ENCODE measurements at regions not wholly inside any gene's neighbourhood (a gene's known extent, or its start where the extent isn't known, plus 50 kb on each side); places are given as distances from the start of the nearest gene placed in this dataset.
"Not testable (repeated sequence)": the region's sequence is repeated elsewhere in the genome, so short reads cannot be mapped to it uniquely, and the experiment has no call there.

DNA sequence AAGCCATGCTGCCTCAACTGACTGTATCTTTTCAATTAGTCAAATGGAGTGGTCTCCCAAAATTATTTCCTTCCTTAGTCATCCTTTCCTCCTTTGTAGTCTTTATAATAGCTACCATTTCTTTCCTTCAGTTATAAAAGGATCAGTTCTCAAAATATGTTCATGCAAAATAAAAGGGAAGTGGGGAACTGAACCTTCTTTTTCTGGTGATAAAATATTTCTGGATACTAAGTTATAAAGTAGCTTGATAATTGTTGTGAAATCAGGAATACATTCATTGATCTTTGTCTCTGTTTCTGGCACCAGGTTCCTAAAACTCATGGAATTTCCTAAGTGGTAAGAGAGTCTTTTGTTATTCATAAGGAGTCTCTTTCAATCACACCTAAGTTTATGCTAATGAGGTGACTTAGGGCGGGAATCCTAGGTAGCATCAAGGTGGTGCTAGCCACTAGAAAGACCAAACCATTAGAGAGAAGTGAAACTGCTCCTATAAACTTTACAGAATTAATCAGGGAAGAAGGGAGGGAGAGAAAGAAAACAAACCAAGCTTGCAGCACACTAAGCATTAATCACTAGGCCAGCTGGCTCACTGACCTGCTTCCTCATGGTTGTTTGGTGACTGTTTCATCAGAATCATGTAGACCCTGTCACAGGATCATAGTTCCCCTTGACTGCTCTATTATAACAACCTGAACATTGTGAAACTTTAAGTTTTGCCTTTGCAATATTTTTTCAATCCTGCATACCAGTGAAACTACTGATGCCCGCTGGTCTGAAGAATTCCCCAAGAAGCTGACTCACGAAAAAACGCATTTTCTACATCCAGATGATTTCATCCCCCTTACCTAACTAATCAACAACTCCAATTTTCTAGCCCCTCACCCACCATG, 161.6 kb upstream of the PTBP2 start:
- no peaks in the 10 kb centered on the region for H3F3A ChIP-seq (ENCODE audit: low read length, unreplicated experiment)
- 0 out of 2 replicates have a peak overlapping the region, but pooled peaks have one; percentile 29 for H3K4me2 ChIP-seq (ENCODE audit: low read length)
- DNase-seq (peak; percentile 81), ATAC-seq (peak; percentile 85)
- H3K9me2 ChIP-seq (replicated peaks; ENCODE audit: low read length), result no peaks in the 10 kb centered on the region
- no peak for TF ChIP-seq EZH2 (IDR thresholded peaks at IDR 0.05; ENCODE audit: low read length, unreplicated experiment)
- no peak for TF ChIP-seq EZH2phosphoT487 (IDR thresholded peaks at IDR 0.05; ENCODE audit: borderline replicate concordance, low read length)
- no peak for TF ChIP-seq CTCF (conservative IDR thresholded peaks at IDR 0.05; ENCODE audit: low read depth, low read length)
- no peak overlapping the region for H3K27ac ChIP-seq (ENCODE audit: low read length)
- H3K27me3 ChIP-seq (ENCODE audit: low read length), result no peaks in the 10 kb centered on the region
- no TSS peak for BruUV-seq (replicated peaks)
- 0 out of 2 replicates have a peak, but pooled peaks cover 3% of the 10 kb centered on the region for H3K9me3 ChIP-seq (ENCODE audit: low read length)
- no peak overlapping the region for H2AFZ ChIP-seq (ENCODE audit: low read length)
- ChIA-PET CTCF (no interaction called here), POLR2A (ENCODE audit: unreplicated experiment) (interaction anchor here (0.5 kb wide), 1 partner anchor 79 kb away, joined by 5 read pairs; no protein-coding TSS in a partner anchor)
- intact Hi-C loops (cut with micrococcal nuclease), result no loop called here
- no peaks in the 10 kb centered on the region for H4K20me1 ChIP-seq (ENCODE audit: low read length)
- no peak overlapping the region for H3K4me3 ChIP-seq (ENCODE audit: low read length)
- H3K9ac ChIP-seq (ENCODE audit: low read length), result no peak overlapping the region
- no peaks in the 10 kb centered on the region for H3K79me2 ChIP-seq (ENCODE audit: low read length)
- no peaks in the 10 kb centered on the region for H3K36me3 ChIP-seq (ENCODE audit: low read depth, low read length)
- H3K4me1 ChIP-seq (ENCODE audit: insufficient read depth, low read length), result peaks cover 10% of the 10 kb centered on the region

DNA sequence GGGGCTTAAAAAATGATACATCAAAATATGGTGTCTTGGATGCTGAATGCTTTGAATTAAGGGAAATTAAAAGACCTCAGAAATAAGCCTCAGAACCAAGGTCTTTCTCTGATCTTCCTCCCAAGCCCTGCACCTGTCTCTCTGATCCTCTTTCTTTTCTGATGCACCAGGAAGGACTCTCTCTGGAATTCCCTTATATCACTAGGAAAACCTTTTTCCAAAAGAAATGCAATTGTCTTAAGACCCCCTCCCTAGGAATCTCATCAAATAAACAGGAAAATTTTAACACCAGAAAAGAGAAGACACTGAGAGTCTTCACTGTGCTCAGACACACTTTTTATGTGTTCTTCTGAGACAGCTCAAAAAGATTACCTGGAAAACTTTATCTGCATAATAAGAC, 159.5 kb upstream of the PTBP2 start:
- ChIA-PET CTCF (no interaction called here), POLR2A (ENCODE audit: unreplicated experiment) (no interaction called here)
- Histone ChIP-seq H3K4me1 (ENCODE audit: insufficient read depth, low read length) (peaks cover 10% of the 10 kb centered on the region), H3K9me3 (ENCODE audit: low read length) (0 out of 2 replicates have a peak, but pooled peaks cover 3% of the 10 kb centered on the region), H3K27me3 (ENCODE audit: low read length) (no peaks in the 10 kb centered on the region), H3K4me2 (ENCODE audit: low read length) (no peak overlapping the region), H3K79me2 (ENCODE audit: low read length) (no peaks in the 10 kb centered on the region), H3K36me3 (ENCODE audit: low read depth, low read length) (no peaks in the 10 kb centered on the region), H3F3A (ENCODE audit: low read length, unreplicated experiment) (no peaks in the 10 kb centered on the region), H2AFZ (ENCODE audit: low read length) (no peak overlapping the region), H4K20me1 (ENCODE audit: low read length) (no peaks in the 10 kb centered on the region), H3K9ac (ENCODE audit: low read length) (no peak overlapping the region), H3K9me2 (replicated peaks; ENCODE audit: low read length) (no peaks in the 10 kb centered on the region), H3K4me3 (ENCODE audit: low read length) (no peak overlapping the region), H3K27ac (ENCODE audit: low read length) (no peak overlapping the region)
- TF ChIP-seq CTCF (conservative IDR thresholded peaks at IDR 0.05; ENCODE audit: low read depth, low read length), result no peak
- DNase-seq, result no peak
- ATAC-seq, result no peak
- no TSS peak for BruUV-seq (replicated peaks)
- intact Hi-C loops (cut with micrococcal nuclease), result no loop called here

DNA sequence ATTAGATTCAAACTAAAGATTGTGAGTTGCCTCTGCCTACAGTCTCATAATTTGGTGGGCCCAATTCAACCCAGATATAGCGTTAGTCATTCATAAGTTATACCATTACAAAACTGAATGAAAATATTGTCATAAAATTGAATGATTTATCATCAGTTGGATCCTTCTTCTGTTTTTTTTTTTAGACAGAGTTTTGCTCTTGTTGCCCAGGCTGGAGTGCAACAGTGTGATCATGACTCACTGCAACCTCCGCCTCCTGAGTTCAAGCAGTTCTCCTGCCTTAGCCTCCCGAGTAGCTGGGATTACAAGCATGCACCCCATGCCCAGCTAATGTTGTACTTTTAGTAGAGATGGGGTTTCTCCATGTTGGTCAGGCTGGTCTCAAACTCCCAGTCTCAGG, 157.2 kb upstream of the PTBP2 start:
- peaks cover 10% of the 10 kb centered on the region for H3K4me1 ChIP-seq (ENCODE audit: insufficient read depth, low read length)
- H3K9me2 ChIP-seq (replicated peaks; ENCODE audit: low read length); DNase-seq; intact Hi-C loops (cut with micrococcal nuclease); H3F3A ChIP-seq (ENCODE audit: low read length, unreplicated experiment); H3K4me3 ChIP-seq (ENCODE audit: low read length); H4K20me1 ChIP-seq (ENCODE audit: low read length); H3K36me3 ChIP-seq (ENCODE audit: low read depth, low read length); H3K9me3 ChIP-seq (ENCODE audit: low read length); H3K79me2 ChIP-seq (ENCODE audit: low read length); H3K27me3 ChIP-seq (ENCODE audit: low read length); BruUV-seq (replicated peaks); H3K4me2 ChIP-seq (ENCODE audit: low read length); POLR2A ChIA-PET (ENCODE audit: unreplicated experiment); CTCF ChIA-PET; H3K9ac ChIP-seq (ENCODE audit: low read length); H2AFZ ChIP-seq (ENCODE audit: low read length); H3K27ac ChIP-seq (ENCODE audit: low read length); ATAC-seq: not testable (repeated sequence)
